GM23248 (cell line): ENCODE measurements at regions not wholly inside any gene's neighbourhood (a gene's known extent, or its start where the extent isn't known, plus 50 kb on each side); places are given as distances from the start of the nearest gene placed in this dataset.

Source experiments
- EZH2 ChIP-seq: fragments of 200-600 bp; sonication (generic); IDR thresholded peaks from 2 replicates; pipeline ENCODE4 v1.6.1; 2018; ENCODE audit warnings: antibody characterized with exemption, mild to moderate bottlenecking; ENCODE audit not compliant: insufficient read depth, poor library complexity, severe bottlenecking
- EZH2phosphoT487 ChIP-seq: fragments of 200-600 bp; sonication (generic); IDR thresholded peaks from 2 replicates; pipeline ENCODE4 v1.6.1; 2018; ENCODE audit warnings: antibody characterized with exemption, moderate library complexity, mild to moderate bottlenecking, low read depth; ENCODE audit not compliant: insufficient read depth

- TF ChIP-seq EZH2phosphoT487: no peak
- no peak for TF ChIP-seq EZH2
Observed at GRCh38 chrX:115939636-115940160, 230.8 kb upstream of the AGTR2 start.
